Endodermal cell (in vitro differentiated cells): ENCODE measurements at regions not wholly inside any gene's neighbourhood (a gene's known extent, or its start where the extent isn't known, plus 50 kb on each side); places are given as distances from the start of the nearest gene placed in this dataset.

Experiments
- DNase-seq: peaks from one replicate; pipeline ENCODE4 v3.0.0-alpha.2; 2017
- H3K27ac ChIP-seq: 2 replicates; pipeline ENCODE4 v1.5.1; 2013; ENCODE audit warnings: mild to moderate bottlenecking, low read depth, low read length, moderate library complexity
- H3K27me3 ChIP-seq: 2 replicates; pipeline ENCODE4 v1.6.1; 2013; ENCODE audit warnings: mild to moderate bottlenecking, low read length, moderate library complexity; ENCODE audit not compliant: insufficient read depth, control insufficient read depth, poor library complexity, severe bottlenecking
- H3K36me3 ChIP-seq: 2 replicates; pipeline ENCODE4 v1.7.0; 2013; ENCODE audit warnings: mild to moderate bottlenecking, low read length, moderate library complexity; ENCODE audit not compliant: control insufficient read depth, insufficient read depth
- H3K4me1 ChIP-seq: one replicate; pipeline ENCODE4 v1.7.0; 2013; ENCODE audit warnings: low read length; ENCODE audit not compliant: control insufficient read depth, insufficient read depth
- H3K4me3 ChIP-seq: 2 replicates; pipeline ENCODE4 v1.5.1; 2013; ENCODE audit warnings: mild to moderate bottlenecking, low read length, moderate library complexity
- H3K9ac ChIP-seq: 2 replicates; pipeline ENCODE4 v1.6.1; 2013; ENCODE audit warnings: mild to moderate bottlenecking, low read length, moderate library complexity; ENCODE audit not compliant: poor library complexity, severe bottlenecking; ENCODE audit errors: extremely low read depth
- H3K9me3 ChIP-seq: 2 replicates; pipeline ENCODE4 v1.6.1; 2013; ENCODE audit warnings: mild to moderate bottlenecking, low read length, moderate library complexity; ENCODE audit not compliant: control insufficient read depth
- H3K27ac Mint-ChIP-seq: 2 replicates; pipeline ENCODE4 v1.8.0; 2020; ENCODE audit warnings: mixed read lengths
- H3K27me3 Mint-ChIP-seq: 2 replicates; pipeline ENCODE4 v1.8.0; 2021; ENCODE audit warnings: mild to moderate bottlenecking, mixed read lengths; ENCODE audit not compliant: insufficient read depth
- H3K36me3 Mint-ChIP-seq: 2 replicates; pipeline ENCODE4 v1.8.0; 2020; ENCODE audit warnings: low read depth, mixed read lengths
- H3K4me1 Mint-ChIP-seq: 2 replicates; pipeline ENCODE4 v1.8.0; 2020; ENCODE audit warnings: mixed read lengths
- H3K4me3 Mint-ChIP-seq: 2 replicates; pipeline ENCODE4 v1.8.0; 2020; ENCODE audit warnings: mild to moderate bottlenecking, moderate library complexity, mixed read lengths
- H3K9me3 Mint-ChIP-seq: 2 replicates; pipeline ENCODE4 v1.8.0; 2020; ENCODE audit warnings: mild to moderate bottlenecking, mixed read lengths
- CTCF ChIP-seq: fragments of 200-600 bp; sonication (generic); conservative IDR thresholded peaks from 2 replicates; pipeline ENCODE4 v1.5.0; 2021; ENCODE audit warnings: antibody characterized with exemption, mild to moderate bottlenecking
- WGBS, 2 experiments: methylation state at CpG; one replicate each; pipeline versions ENCODE4 v1.1.5 to v1.1.7; 2013; ENCODE audit warnings: missing lambda C conversion rate in 2 of 2, mixed read lengths in 1 of 2; ENCODE audit not compliant: insufficient coverage in 1 of 2, insufficient read length in 1 of 2; 5-methylcytosine and 5-hydroxymethylcytosine counted together

GRCh38 chr14:104294983-104295680 is 156.7 kb downstream of the KIF26A start:
- H3K9me3 Mint-ChIP-seq, result no peaks in the 10 kb centered on the region
- no peak for TF ChIP-seq CTCF
- Histone ChIP-seq H3K9me3 (no peaks in the 10 kb centered on the region), H3K36me3 (no peaks in the 10 kb centered on the region), H3K27me3 (no peaks in the 10 kb centered on the region), H3K4me3 (no peak overlapping the region), H3K27ac (no peak overlapping the region), H3K9ac (no peak overlapping the region), H3K4me1 (peaks cover 2% of the 10 kb centered on the region)
- H3K36me3 Mint-ChIP-seq, result no peaks in the 10 kb centered on the region
- H3K4me3 Mint-ChIP-seq, result no peak overlapping the region
- H3K27me3 Mint-ChIP-seq, result no peaks in the 10 kb centered on the region
- peak; percentile 47 for DNase-seq
- WGBS, 2 experiments, result 85 to 87% methylated on average over 18 to 25 of the region's 25 CpGs
- H3K4me1 Mint-ChIP-seq, result peaks cover 28% of the 10 kb centered on the region
- H3K27ac Mint-ChIP-seq, result no peak overlapping the region

GRCh38 chr14:104295681-104296387 is 157.4 kb downstream of the KIF26A start:
- Mint-ChIP-seq H3K4me3 (no peak overlapping the region), H3K36me3 (no peaks in the 10 kb centered on the region), H3K27me3 (no peaks in the 10 kb centered on the region), H3K27ac (peak overlapping the region; percentile 21), H3K4me1 (peaks cover 22% of the 10 kb centered on the region), H3K9me3 (peaks cover 2% of the 10 kb centered on the region)
- H3K27ac ChIP-seq, result no peak overlapping the region
- H3K27me3 ChIP-seq, result no peaks in the 10 kb centered on the region
- 86 to 88% methylated on average over 17 to 24 of the region's 24 CpGs for WGBS, 2 experiments
- H3K9ac ChIP-seq, result no peak overlapping the region
- H3K36me3 ChIP-seq, result no peaks in the 10 kb centered on the region
- peaks cover 2% of the 10 kb centered on the region for H3K4me1 ChIP-seq
- TF ChIP-seq CTCF, result no peak
- H3K9me3 ChIP-seq, result no peaks in the 10 kb centered on the region
- DNase-seq, result peak; percentile 49
- H3K4me3 ChIP-seq, result no peak overlapping the region

GRCh38 chr14:104296388-104297312 is 158.3 kb downstream of the KIF26A start:
- peak; percentile 38 for DNase-seq
- 90 to 96% methylated on average over 13 to 26 of the region's 26 CpGs for WGBS, 2 experiments
- Histone ChIP-seq H3K4me1 (no peaks in the 10 kb centered on the region), H3K9ac (no peak overlapping the region), H3K27ac (no peak overlapping the region), H3K9me3 (no peaks in the 10 kb centered on the region), H3K4me3 (no peak overlapping the region), H3K27me3 (no peaks in the 10 kb centered on the region), H3K36me3 (no peaks in the 10 kb centered on the region)
- no peak for TF ChIP-seq CTCF
- Mint-ChIP-seq H3K27me3 (no peaks in the 10 kb centered on the region), H3K27ac (no peak overlapping the region), H3K4me1 (peaks cover 15% of the 10 kb centered on the region), H3K36me3 (no peaks in the 10 kb centered on the region), H3K4me3 (no peak overlapping the region), H3K9me3 (peaks cover 2% of the 10 kb centered on the region)
